ENCODE measurements at regions not wholly inside any gene's neighbourhood (a gene's known extent, or its start where the extent isn't known, plus 50 kb on each side); places are given as distances from the start of the nearest gene placed in this dataset.

DNA sequence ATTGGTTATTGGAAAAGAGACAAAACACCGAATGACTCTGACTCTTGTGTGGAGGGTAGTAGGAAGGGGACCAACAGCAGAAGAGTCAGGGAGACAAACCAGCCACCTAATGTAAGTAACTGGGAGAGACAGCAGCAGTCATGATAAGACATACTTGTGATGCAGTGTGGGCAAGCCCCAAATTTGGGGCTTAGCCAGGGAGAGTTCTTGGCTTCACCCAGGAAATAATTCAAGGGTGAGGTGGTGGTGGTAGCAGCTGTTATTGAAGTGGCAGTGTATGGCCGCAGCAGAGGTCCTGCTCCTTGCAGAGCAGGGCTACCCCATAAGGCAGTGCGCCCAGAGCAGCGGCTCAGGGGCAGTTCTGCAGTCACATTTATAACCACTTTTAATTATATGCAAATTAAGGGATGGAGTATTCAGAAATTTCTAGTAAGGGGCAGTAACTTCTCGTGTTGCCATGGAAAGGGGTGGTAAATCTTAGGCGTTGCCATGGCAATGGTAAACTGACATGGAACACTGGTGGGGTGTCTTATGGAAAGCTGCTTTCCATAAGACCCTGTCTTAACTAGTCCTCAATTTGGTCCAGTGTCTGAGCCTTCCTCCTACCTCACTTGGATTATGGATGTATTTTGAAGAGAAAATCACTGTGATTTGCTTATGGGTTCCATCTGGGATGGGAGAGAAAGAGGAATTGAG lies 317.1 kb downstream of the PHKB start:
- H3K4me3 ChIP-seq (replicated peaks; ENCODE audit: insufficient read depth, low read length), result no peak overlapping the region
- no peak for DNase-seq (ENCODE audit: low read depth in 1 of 2, low spot score in 1 of 2)
- no peaks in the 10 kb centered on the region for H3K27me3 ChIP-seq (ENCODE audit: insufficient read depth, poor library complexity, severe bottlenecking)
- no peak overlapping the region for H3K27ac ChIP-seq (replicated peaks)
- TF ChIP-seq GABPA (IDR thresholded peaks at IDR 0.05; ENCODE audit: low read depth), result no peak
- TF ChIP-seq, protein P1, sequence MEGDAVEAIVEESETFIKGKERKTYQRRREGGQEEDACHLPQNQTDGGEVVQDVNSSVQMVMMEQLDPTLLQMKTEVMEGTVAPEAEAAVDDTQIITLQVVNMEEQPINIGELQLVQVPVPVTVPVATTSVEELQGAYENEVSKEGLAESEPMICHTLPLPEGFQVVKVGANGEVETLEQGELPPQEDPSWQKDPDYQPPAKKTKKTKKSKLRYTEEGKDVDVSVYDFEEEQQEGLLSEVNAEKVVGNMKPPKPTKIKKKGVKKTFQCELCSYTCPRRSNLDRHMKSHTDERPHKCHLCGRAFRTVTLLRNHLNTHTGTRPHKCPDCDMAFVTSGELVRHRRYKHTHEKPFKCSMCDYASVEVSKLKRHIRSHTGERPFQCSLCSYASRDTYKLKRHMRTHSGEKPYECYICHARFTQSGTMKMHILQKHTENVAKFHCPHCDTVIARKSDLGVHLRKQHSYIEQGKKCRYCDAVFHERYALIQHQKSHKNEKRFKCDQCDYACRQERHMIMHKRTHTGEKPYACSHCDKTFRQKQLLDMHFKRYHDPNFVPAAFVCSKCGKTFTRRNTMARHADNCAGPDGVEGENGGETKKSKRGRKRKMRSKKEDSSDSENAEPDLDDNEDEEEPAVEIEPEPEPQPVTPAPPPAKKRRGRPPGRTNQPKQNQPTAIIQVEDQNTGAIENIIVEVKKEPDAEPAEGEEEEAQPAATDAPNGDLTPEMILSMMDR (IDR thresholded peaks at IDR 0.05; ENCODE audit: insufficient read depth, low read length), result no peak
- TF ChIP-seq POLR2AphosphoS5 (IDR thresholded peaks at IDR 0.05; ENCODE audit: low read depth), result no peak
- TF ChIP-seq, protein P2, sequence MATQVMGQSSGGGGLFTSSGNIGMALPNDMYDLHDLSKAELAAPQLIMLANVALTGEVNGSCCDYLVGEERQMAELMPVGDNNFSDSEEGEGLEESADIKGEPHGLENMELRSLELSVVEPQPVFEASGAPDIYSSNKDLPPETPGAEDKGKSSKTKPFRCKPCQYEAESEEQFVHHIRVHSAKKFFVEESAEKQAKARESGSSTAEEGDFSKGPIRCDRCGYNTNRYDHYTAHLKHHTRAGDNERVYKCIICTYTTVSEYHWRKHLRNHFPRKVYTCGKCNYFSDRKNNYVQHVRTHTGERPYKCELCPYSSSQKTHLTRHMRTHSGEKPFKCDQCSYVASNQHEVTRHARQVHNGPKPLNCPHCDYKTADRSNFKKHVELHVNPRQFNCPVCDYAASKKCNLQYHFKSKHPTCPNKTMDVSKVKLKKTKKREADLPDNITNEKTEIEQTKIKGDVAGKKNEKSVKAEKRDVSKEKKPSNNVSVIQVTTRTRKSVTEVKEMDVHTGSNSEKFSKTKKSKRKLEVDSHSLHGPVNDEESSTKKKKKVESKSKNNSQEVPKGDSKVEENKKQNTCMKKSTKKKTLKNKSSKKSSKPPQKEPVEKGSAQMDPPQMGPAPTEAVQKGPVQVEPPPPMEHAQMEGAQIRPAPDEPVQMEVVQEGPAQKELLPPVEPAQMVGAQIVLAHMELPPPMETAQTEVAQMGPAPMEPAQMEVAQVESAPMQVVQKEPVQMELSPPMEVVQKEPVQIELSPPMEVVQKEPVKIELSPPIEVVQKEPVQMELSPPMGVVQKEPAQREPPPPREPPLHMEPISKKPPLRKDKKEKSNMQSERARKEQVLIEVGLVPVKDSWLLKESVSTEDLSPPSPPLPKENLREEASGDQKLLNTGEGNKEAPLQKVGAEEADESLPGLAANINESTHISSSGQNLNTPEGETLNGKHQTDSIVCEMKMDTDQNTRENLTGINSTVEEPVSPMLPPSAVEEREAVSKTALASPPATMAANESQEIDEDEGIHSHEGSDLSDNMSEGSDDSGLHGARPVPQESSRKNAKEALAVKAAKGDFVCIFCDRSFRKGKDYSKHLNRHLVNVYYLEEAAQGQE (IDR thresholded peaks at IDR 0.05; ENCODE audit: insufficient replicate concordance, low read depth), result no peak

DNA sequence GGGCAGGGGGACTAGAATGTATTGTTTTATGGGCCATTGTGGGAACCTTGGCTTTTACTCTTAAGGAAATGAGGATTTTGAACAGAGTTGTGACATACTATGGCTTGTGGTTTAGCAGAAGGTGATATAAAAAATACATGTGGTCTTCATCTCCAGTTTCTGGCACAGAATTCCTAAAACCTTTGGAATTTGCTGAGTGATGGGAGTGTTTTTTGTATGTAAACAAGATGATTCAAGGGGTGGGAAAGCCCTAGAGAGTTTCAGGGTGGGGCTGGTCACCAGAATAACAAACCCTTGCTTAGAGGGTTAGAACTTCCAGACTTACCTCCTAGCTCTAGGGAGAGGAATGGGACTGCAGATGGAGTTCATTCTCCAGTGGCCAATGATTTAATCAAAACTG lies 316.1 kb downstream of the PHKB start:
- Histone ChIP-seq H3K4me3 (replicated peaks; ENCODE audit: insufficient read depth, low read length) (no peak overlapping the region), H3K27me3 (ENCODE audit: insufficient read depth, poor library complexity, severe bottlenecking) (no peaks in the 10 kb centered on the region), H3K27ac (replicated peaks) (no peak overlapping the region)
- TF ChIP-seq, protein P1 (IDR thresholded peaks at IDR 0.05; ENCODE audit: insufficient read depth, low read length), result no peak
- TF ChIP-seq GABPA (IDR thresholded peaks at IDR 0.05; ENCODE audit: low read depth), result no peak
- TF ChIP-seq POLR2AphosphoS5 (IDR thresholded peaks at IDR 0.05; ENCODE audit: low read depth), result no peak
- no peak for TF ChIP-seq SPI1 (IDR thresholded peaks at IDR 0.05; ENCODE audit: borderline replicate concordance, low read depth)
- TF ChIP-seq, protein P2 (IDR thresholded peaks at IDR 0.05; ENCODE audit: insufficient replicate concordance, low read depth), result no peak
- no peak for DNase-seq (ENCODE audit: low read depth in 1 of 2, low spot score in 1 of 2)

DNA sequence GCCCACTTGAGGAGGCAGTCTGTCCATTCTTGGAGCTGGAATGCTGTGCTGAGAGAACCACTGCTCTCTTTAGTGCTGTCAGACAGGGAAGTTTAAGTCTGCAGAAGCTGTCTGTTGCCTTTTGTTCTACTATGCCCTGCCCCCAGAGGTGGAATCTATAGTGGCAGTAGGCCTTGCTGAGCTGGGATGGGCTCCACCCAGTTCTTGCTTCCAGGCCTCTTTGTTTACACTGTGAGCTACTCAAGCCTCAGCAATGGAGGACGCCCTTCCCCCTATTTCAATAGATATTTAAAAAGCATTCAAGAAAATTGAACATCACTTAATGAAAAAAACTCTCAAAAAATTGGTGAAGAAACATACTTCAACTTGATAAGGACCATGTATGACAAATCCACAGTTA lies 313.5 kb downstream of the PHKB start:
- TF ChIP-seq, protein P2 (IDR thresholded peaks at IDR 0.05; ENCODE audit: insufficient replicate concordance, low read depth), result no peak
- no peak for TF ChIP-seq SPI1 (IDR thresholded peaks at IDR 0.05; ENCODE audit: borderline replicate concordance, low read depth)
- no peak for TF ChIP-seq POLR2AphosphoS5 (IDR thresholded peaks at IDR 0.05; ENCODE audit: low read depth)
- no peak overlapping the region for H3K27ac ChIP-seq (replicated peaks)
- H3K4me3 ChIP-seq (replicated peaks; ENCODE audit: insufficient read depth, low read length), result no peak overlapping the region
- no peaks in the 10 kb centered on the region for H3K27me3 ChIP-seq (ENCODE audit: insufficient read depth, poor library complexity, severe bottlenecking)
- no peak for DNase-seq (ENCODE audit: low read depth in 1 of 2, low spot score in 1 of 2)
